Fibroblast of mammary gland (primary cell): ENCODE measurements at regions not wholly inside any gene's neighbourhood (a gene's known extent, or its start where the extent isn't known, plus 50 kb on each side); places are given as distances from the start of the nearest gene placed in this dataset.
"Not testable (repeated sequence)": the region's sequence is repeated elsewhere in the genome, so short reads cannot be mapped to it uniquely, and the experiment has no call there.

Experiments used
- DNase-seq: peaks from one replicate; pipeline ENCODE4 v3.0.0-alpha.2; 2010; ENCODE audit warnings: low read depth
- H3K4me3 ChIP-seq: 2 replicates; pipeline ENCODE4 v1.5.1; 2011; ENCODE audit warnings: low read depth, mild to moderate bottlenecking, low read length, moderate library complexity; ENCODE audit not compliant: control insufficient read depth
- TF ChIP-seq, protein P1 (sequence below): conservative IDR thresholded peaks from 2 replicates; pipeline ENCODE4 v1.5.1; 2011; ENCODE audit warnings: low read depth, low read length, inconsistent platforms; ENCODE audit not compliant: control insufficient read depth, insufficient read depth

DNA sequence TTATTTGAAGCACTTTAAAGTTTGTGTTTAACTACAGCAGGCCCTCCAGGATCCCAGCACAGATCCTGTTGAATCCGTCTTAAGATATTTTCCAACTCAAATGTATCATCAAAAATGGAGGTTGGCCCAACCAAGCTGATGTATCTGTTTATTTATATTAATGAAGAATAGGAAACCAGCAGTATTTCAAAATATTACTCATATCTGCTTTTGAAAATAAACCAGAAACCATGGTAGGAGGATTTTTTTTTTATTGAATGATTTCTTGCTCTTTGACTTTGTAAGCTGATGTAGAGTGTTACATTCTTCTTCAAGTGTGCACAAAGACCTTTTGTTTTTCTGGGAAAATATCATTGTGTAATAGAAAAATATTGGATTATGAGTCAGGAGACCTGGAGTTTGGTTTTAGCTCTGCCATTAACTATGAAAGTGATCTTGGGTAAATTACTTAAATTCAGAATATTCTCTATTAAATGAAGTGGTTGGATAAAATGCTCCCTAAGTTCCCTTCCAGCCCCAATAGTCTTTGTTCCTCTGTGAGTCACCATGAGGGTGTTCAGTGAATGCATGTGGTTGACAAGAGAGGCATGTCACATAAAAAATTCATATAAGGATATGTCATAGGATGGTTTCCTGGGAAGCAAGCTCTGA lies 221.3 kb upstream of the GAP43 start:
- DNase-seq = peak; percentile 70
- H3K4me3 ChIP-seq = no peak overlapping the region
- TF ChIP-seq, protein P1, sequence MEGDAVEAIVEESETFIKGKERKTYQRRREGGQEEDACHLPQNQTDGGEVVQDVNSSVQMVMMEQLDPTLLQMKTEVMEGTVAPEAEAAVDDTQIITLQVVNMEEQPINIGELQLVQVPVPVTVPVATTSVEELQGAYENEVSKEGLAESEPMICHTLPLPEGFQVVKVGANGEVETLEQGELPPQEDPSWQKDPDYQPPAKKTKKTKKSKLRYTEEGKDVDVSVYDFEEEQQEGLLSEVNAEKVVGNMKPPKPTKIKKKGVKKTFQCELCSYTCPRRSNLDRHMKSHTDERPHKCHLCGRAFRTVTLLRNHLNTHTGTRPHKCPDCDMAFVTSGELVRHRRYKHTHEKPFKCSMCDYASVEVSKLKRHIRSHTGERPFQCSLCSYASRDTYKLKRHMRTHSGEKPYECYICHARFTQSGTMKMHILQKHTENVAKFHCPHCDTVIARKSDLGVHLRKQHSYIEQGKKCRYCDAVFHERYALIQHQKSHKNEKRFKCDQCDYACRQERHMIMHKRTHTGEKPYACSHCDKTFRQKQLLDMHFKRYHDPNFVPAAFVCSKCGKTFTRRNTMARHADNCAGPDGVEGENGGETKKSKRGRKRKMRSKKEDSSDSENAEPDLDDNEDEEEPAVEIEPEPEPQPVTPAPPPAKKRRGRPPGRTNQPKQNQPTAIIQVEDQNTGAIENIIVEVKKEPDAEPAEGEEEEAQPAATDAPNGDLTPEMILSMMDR = no peak

DNA sequence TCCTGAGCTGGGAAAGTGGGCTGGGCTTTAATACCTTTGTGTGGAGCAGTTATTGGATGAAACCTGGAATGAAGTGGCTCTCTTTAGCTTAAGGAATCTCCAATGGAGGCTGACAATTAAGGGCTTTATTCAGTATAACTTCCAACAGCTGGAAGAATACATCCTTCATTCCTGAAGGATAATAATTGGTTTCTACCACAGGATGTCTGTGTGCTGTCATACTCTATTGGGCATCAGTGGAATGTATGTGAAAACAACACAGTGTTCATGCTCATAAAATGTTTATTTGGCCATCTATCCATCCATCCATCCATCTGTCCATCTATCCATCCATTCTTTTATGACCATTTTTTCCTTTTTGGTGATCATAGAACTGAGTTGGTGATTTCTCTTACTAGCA lies 220.7 kb upstream of the GAP43 start:
- TF ChIP-seq, protein P1 = no peak
- DNase-seq = no peak
- H3K4me3 ChIP-seq = no peak overlapping the region

DNA sequence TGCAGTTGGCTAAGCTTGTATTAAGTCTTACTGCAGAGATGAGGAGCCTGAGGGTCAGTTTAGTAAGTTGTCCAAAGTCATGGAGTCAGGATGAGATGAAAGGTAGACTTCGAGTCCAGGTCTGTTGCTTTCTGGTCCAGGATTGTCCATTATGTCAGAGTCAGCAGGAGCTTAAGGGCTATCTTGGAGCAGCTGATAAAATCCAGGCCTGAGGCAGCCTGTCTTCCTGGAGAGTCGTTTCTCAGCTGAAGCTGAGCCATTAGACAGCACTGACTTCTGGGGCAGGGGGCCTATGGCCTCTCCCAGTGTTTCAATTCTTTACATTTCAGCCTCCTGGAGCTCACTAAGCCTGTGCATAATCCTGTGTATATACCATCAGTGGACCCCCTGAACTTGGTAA lies 219.5 kb upstream of the GAP43 start:
- no peak overlapping the region for H3K4me3 ChIP-seq
- TF ChIP-seq, protein P1 = no peak
- DNase-seq = no peak

DNA sequence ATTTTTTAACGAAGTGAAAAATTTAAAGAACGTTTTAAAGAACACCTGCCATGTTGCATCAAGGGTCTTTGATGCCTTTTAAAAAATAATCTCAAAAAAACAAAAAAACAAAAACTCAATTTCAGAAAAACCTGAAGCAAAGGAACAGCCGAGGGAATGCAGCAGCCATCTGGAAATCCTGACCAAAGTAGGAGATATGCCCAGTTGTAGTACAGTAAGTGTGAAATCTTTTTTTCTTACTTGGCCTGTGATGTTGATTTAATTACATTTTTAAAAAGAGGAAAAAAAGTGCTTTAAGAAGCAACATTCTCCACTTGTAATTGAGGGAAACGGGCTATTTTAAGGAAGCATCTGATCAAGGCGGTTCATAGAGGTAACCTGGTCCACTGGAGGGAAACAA lies 213.7 kb upstream of the GAP43 start:
- TF ChIP-seq, protein P1 = no peak
- H3K4me3 ChIP-seq = no peak overlapping the region
- no peak for DNase-seq

DNA sequence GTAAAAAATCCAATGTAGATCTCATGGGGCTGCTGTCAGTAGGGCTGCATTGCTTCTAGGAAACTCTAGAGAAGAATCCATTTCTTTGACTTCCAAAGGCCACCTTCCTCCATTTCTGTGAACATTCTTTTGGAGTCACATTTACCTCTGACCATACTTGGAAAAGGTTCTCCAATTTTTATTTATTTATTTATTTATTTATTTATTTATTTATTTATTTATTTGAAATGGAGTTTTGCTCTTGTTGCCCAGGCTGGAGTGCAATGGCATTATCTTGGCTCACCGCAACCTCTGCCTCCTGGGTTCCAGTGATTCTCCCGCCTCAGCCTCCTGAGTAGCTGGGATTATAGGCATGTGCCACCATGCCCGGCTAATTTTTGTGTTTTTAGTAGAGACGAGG lies 208.7 kb upstream of the GAP43 start:
- not testable (repeated sequence) for H3K4me3 ChIP-seq, DNase-seq

DNA sequence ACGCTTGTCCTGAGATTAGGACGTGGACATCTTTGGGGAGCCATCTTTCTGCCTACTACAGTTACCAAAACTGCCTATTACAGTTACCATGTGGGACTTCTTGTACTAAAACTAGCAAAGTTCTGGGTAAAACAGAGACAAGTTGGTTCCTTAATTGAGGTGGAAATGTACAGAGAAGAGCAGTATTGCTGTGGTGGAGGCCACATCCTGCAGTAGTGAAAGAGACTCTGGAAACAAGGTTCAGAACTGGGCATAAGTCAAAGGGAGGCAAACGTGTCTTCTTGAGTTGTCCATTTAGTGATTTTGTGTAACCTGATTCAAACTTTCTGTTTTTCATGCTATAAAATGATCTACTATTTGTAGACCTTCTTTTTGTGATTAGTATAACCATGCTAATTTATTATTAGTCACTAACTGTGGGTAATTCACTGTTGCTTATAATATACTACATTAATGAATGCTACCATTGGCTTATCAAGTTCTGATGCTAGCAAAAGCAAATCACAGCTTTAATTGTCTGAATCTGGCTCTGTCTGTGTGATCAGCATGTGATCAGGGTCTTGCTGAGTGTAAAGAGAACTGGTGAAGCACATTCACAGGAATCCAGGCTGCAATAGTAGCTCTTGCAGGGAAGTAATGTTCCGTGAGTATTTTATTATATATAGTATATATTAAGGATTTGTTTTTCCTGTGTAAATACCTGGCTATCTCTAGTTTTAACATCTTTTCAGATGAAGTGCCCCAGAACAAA lies 207.9 kb upstream of the GAP43 start:
- H3K4me3 ChIP-seq = no peak overlapping the region
- no peak for DNase-seq
- TF ChIP-seq, protein P1 = no peak

DNA sequence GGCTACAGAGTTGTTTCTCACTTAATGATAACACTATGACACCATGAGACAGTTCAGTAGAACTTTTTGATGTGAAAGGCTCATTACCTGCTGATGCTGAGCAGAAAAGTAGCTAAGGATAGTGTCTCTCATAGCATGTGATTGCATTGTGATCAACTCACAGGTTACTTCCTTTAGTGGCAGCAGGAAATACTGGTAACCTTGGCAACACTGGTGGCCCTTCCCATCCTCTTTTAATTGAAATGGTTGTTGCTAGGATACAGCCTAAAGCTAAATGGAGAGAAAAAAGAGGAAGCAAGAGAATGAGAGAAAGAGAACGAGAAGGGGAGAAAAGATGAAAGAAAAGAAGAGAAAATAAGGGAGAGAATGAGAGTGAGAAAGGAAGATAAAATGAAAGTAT lies 204.7 kb upstream of the GAP43 start:
- TF ChIP-seq, protein P1 = no peak
- no peak for DNase-seq
- no peak overlapping the region for H3K4me3 ChIP-seq
